ENCODE measurements at regions not wholly inside any gene's neighbourhood (a gene's known extent, or its start where the extent isn't known, plus 50 kb on each side); places are given as distances from the start of the nearest gene placed in this dataset.

DNA sequence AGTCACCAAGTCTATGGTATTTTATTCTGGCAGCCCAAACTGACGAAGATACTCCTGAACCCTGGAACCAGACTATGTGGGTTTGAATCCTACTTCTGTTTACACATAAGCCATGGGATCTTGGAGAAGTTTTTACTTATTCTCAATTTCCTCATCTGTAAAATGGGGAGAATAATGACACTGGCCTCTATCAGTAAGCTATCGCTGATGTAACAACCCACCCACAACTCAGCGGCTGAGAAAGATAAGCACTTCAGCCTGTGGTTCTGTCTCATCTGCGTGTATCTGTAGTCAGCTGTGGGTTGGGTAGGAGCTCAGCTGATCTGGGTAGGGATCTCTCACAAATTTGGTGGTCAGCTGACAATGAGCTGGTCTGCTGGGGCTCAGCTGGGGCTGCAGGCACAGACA lies 68.0 kb upstream of the ALX4 start:
- POLR2A ChIA-PET: no interaction called here
- Histone ChIP-seq H2AFZ (ENCODE audit: low read length) (no peak overlapping the region), H3K79me2 (ENCODE audit: insufficient read depth, low read length) (no peaks in the 10 kb centered on the region), H3K4me1 (ENCODE audit: insufficient read depth, low read length) (no peaks in the 10 kb centered on the region), H3K9ac (ENCODE audit: insufficient read depth, low read depth, low read length) (no peak overlapping the region), H3K4me2 (ENCODE audit: low read depth, low read length) (no peak overlapping the region), H3K4me3 (replicated peaks in 1 of 3; ENCODE audit: insufficient read depth in 1 of 3, low read depth in 2 of 3, low read length in 3 of 3) (no peak overlapping the region), H3K27me3 (ENCODE audit: control insufficient read depth in 1 of 2, insufficient read depth in 2 of 2, low read length in 2 of 2) (peaks cover 5 to 31% of the 10 kb centered on the region in 2 experiments; a peak in 2 of 5 replicates), H4K20me1 (ENCODE audit: insufficient read depth, low read length) (no peaks in the 10 kb centered on the region), H3K36me3 (replicated peaks in 1 of 2; ENCODE audit: control insufficient read depth in 1 of 2, insufficient read depth in 2 of 2, low read length in 2 of 2) (no peaks in the 10 kb centered on the region), H3K27ac (ENCODE audit: extremely low read length, insufficient read depth, low read length) (no peak overlapping the region), H3K9me3 (ENCODE audit: low read length) (no peaks in the 10 kb centered on the region)
- in situ Hi-C loops (cut with HindIII; ENCODE audit: extremely low pct_ligation_motif_present, low pct_unique_long_range_greater_than_20kb): no loop called here
- FAIRE-seq (no peak), DNase-seq (ENCODE audit: low spot score) (no peak), ATAC-seq (no peak)
- CTCF ChIA-PET (ENCODE audit: low intra/inter-chr PET ratio, low total read pairs): no interaction called here
- TF ChIP-seq TEF (CRISPR knock-in tag; IDR thresholded peaks at IDR 0.05) (no peak), ZNF282 (IDR thresholded peaks at IDR 0.05; ENCODE audit: partially characterized antibody) (no peak), ZNF670 (CRISPR knock-in tag; IDR thresholded peaks at IDR 0.05; ENCODE audit: borderline replicate concordance) (no peak), BRD4 (CRISPR knock-in tag; IDR thresholded peaks at IDR 0.05) (no peak), ZNF777 (CRISPR knock-in tag; IDR thresholded peaks at IDR 0.05) (no peak), RXRA (CRISPR knock-in tag; IDR thresholded peaks at IDR 0.05) (no peak), RERE (CRISPR knock-in tag; IDR thresholded peaks at IDR 0.05; ENCODE audit: low read depth) (no peak), ZNF251 (CRISPR knock-in tag; IDR thresholded peaks at IDR 0.05) (no peak), ZNF724P (CRISPR knock-in tag; IDR thresholded peaks at IDR 0.05; ENCODE audit: borderline replicate concordance) (no peak), PREB (CRISPR knock-in tag; IDR thresholded peaks at IDR 0.05) (no peak), ZNF672 (CRISPR knock-in tag; IDR thresholded peaks at IDR 0.05) (no peak), ZNF326 (CRISPR knock-in tag; IDR thresholded peaks at IDR 0.05; ENCODE audit: borderline replicate concordance) (no peak), BCL3 (CRISPR knock-in tag; IDR thresholded peaks at IDR 0.05) (no peak), ZNF740 (CRISPR knock-in tag; IDR thresholded peaks at IDR 0.05) (no peak), ZNF432 (CRISPR knock-in tag; IDR thresholded peaks at IDR 0.05; ENCODE audit: borderline replicate concordance) (no peak)
- TF ChIP-seq, protein P1, sequence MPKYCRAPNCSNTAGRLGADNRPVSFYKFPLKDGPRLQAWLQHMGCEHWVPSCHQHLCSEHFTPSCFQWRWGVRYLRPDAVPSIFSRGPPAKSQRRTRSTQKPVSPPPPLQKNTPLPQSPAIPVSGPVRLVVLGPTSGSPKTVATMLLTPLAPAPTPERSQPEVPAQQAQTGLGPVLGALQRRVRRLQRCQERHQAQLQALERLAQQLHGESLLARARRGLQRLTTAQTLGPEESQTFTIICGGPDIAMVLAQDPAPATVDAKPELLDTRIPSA (CRISPR knock-in tag; IDR thresholded peaks at IDR 0.05; ENCODE audit: borderline replicate concordance): no peak
- intact Hi-C loops (cut with micrococcal nuclease; ENCODE audit: unreplicated experiment): no loop called here
- WGBS (ENCODE audit: low lambda C conversion rate): 61% methylated on average over 3 of the region's 4 CpGs
- BruUV-seq (replicated peaks): no TSS peak
